IMR-90 (cell line): ENCODE measurements at regions not wholly inside any gene's neighbourhood (a gene's known extent, or its start where the extent isn't known, plus 50 kb on each side); places are given as distances from the start of the nearest gene placed in this dataset.

Experiments
- ATAC-seq: fragments of 200-7000 bp; cut with Tn5 transposase; 2 replicates; pipeline ENCODE4 v1.9.1; 2020; ENCODE audit warnings: low read depth, mild to moderate bottlenecking, moderate library complexity
- BruUV-seq: library from RNA; stranded (reverse); fragments of 400-500 nt; replicated peaks from 2 replicates; lab custom pipeline; 2021; lab: Mats Ljungman, UMichigan
- CTCF ChIA-PET: fragments of 300-600 bp; formaldehyde crosslinking; extraction: SDS; loops from one replicate; lab custom pipeline; 2021; ENCODE audit warnings: antibody characterized with exemption; lab: Yijun Ruan, JAX
- POLR2A ChIA-PET: fragments of 300-600 bp; sonication (Branson Sonifier 250); formaldehyde crosslinking; loops from one replicate; lab custom pipeline; 2022; ENCODE audit warnings: antibody characterized with exemption; ENCODE audit not compliant: unreplicated experiment; lab: Charles Lee
- DNase-seq: peaks from one replicate; pipeline ENCODE4 v3.0.0; 2013
- H2AFZ ChIP-seq: replicated peaks from 2 replicates; pipeline ENCODE3; 2013; ENCODE audit warnings: low read length, mild to moderate bottlenecking; ENCODE audit not compliant: poor library complexity
- H2AK5ac ChIP-seq: 2 replicates; pipeline ENCODE4 v1.6.1; 2013; ENCODE audit warnings: low read depth, low read length, inconsistent platforms
- H2AK9ac ChIP-seq: replicated peaks from 2 replicates; pipeline ENCODE3; 2013; ENCODE audit warnings: mild to moderate bottlenecking, low read depth, low read length, moderate library complexity; ENCODE audit not compliant: poor library complexity
- H2BK120ac ChIP-seq: 2 replicates; pipeline ENCODE4 v1.6.1; 2013; ENCODE audit warnings: low read depth, low read length, inconsistent platforms
- H2BK15ac ChIP-seq: 3 replicates; pipeline ENCODE4 v1.6.1; 2013; ENCODE audit warnings: low read depth, low read length, inconsistent platforms
- H2BK20ac ChIP-seq: 2 replicates; pipeline ENCODE4 v1.6.1; 2013; ENCODE audit warnings: low read depth, mild to moderate bottlenecking, inconsistent platforms, low read length, moderate library complexity
- H2BK5ac ChIP-seq: 2 replicates; pipeline ENCODE4 v1.6.1; 2013; ENCODE audit warnings: mild to moderate bottlenecking, low read depth, low read length, inconsistent platforms; ENCODE audit not compliant: poor library complexity, severe bottlenecking
- H3K14ac ChIP-seq: replicated peaks from 2 replicates; pipeline ENCODE4 v1.6.1; 2013; ENCODE audit warnings: low read depth, low read length, inconsistent platforms
- H3K18ac ChIP-seq: 2 replicates; pipeline ENCODE4 v1.6.1; 2013; ENCODE audit warnings: low read depth, low read length, control low read depth
- H3K23ac ChIP-seq: 2 replicates; pipeline ENCODE4 v1.6.1; 2013; ENCODE audit warnings: low read depth, low read length, inconsistent platforms
- H3K27ac ChIP-seq: 2 replicates; pipeline ENCODE4 v1.5.1; 2013; ENCODE audit warnings: mild to moderate bottlenecking, control low read depth, low read length; ENCODE audit not compliant: insufficient read depth
- H3K27me3 ChIP-seq: 2 replicates; pipeline ENCODE4 v1.6.1; 2013; ENCODE audit warnings: low read length; ENCODE audit not compliant: control insufficient read depth, insufficient read depth
- H3K36me3 ChIP-seq: 2 replicates; pipeline ENCODE4 v1.6.1; 2013; ENCODE audit warnings: low read length, mixed read lengths; ENCODE audit not compliant: control insufficient read depth, insufficient read depth
- H3K4ac ChIP-seq: 2 replicates; pipeline ENCODE4 v1.6.1; 2013; ENCODE audit warnings: low read depth, low read length, inconsistent platforms
- H3K4me1 ChIP-seq: 2 replicates; pipeline ENCODE4 v1.6.1; 2013; ENCODE audit warnings: low read length, mixed read lengths; ENCODE audit not compliant: control insufficient read depth, insufficient read depth
- H3K4me2 ChIP-seq: 2 replicates; pipeline ENCODE4 v1.6.1; 2013; ENCODE audit warnings: low read depth, mild to moderate bottlenecking, control low read depth, low read length, moderate library complexity
- H3K4me3 ChIP-seq: 2 replicates; pipeline ENCODE4 v1.5.1; 2013; ENCODE audit warnings: low read depth, mild to moderate bottlenecking, control low read depth, low read length, moderate library complexity; ENCODE audit not compliant: insufficient read depth
- H3K56ac ChIP-seq: 2 replicates; pipeline ENCODE4 v1.6.1; 2013; ENCODE audit warnings: low read length, inconsistent platforms; ENCODE audit not compliant: insufficient read depth; ENCODE audit errors: extremely low read depth
- H3K79me1 ChIP-seq, 2 experiments: 2 replicates each; pipeline ENCODE4 v1.6.1; 2013; ENCODE audit warnings: low read length in 2 of 2, inconsistent platforms in 1 of 2, low read depth in 1 of 2
- H3K9ac ChIP-seq: 2 replicates; pipeline ENCODE4 v1.6.1; 2013; ENCODE audit warnings: low read depth, low read length, control low read depth
- H3K9me1 ChIP-seq: 2 replicates; pipeline ENCODE4 v1.6.1; 2013; ENCODE audit warnings: low read length, inconsistent platforms; ENCODE audit not compliant: insufficient read depth
- H3K9me3 ChIP-seq: 2 replicates; pipeline ENCODE4 v1.6.1; 2013; ENCODE audit warnings: low read length; ENCODE audit not compliant: control insufficient read depth, insufficient read depth
- H4K20me1 ChIP-seq: 2 replicates; pipeline ENCODE4 v1.6.1; 2013; ENCODE audit warnings: low read length, inconsistent platforms; ENCODE audit not compliant: insufficient read depth
- H4K5ac ChIP-seq: 2 replicates; pipeline ENCODE4 v1.6.1; 2013; ENCODE audit warnings: mild to moderate bottlenecking, low read depth, low read length, control low read depth
- H4K8ac ChIP-seq, 2 experiments: 2 replicates each; pipeline ENCODE4 v1.6.1; 2013; ENCODE audit warnings: low read depth in 2 of 2, low read length in 2 of 2, control low read depth in 1 of 2, inconsistent platforms in 1 of 2
- H4K91ac ChIP-seq: 2 replicates; pipeline ENCODE4 v1.6.1; 2013; ENCODE audit warnings: low read depth, low read length, inconsistent platforms; ENCODE audit not compliant: insufficient read depth
- BHLHE40 ChIP-seq: fragments of 150-350 bp; IDR thresholded peaks from 2 replicates; pipeline ENCODE4 v1.6.1; 2016; ENCODE audit warnings: mild to moderate bottlenecking, low read depth, low read length
- CEBPB ChIP-seq: IDR thresholded peaks from 2 replicates; pipeline ENCODE4 v1.6.1; 2012; ENCODE audit warnings: low read depth, low read length, improper control_type of control experiment
- CHD1 ChIP-seq: IDR thresholded peaks from 2 replicates; pipeline ENCODE4 v1.6.1; 2012; ENCODE audit warnings: low read depth, low read length, improper control_type of control experiment
- CTCF ChIP-seq: conservative IDR thresholded peaks from 2 replicates; pipeline ENCODE4 v1.5.1; 2012; ENCODE audit warnings: mild to moderate bottlenecking, low read depth, low read length, improper control_type of control experiment
- ELK1 ChIP-seq: fragments of 150-350 bp; IDR thresholded peaks from 2 replicates; pipeline ENCODE4 v1.6.1; 2016; ENCODE audit warnings: low read depth, mild to moderate bottlenecking, low read length, moderate library complexity, borderline replicate concordance
- FOS ChIP-seq: fragments of 150-350 bp; IDR thresholded peaks from 2 replicates; pipeline ENCODE4 v1.6.1; 2016; ENCODE audit warnings: low read depth, low read length
- MAFK ChIP-seq: IDR thresholded peaks from 2 replicates; pipeline ENCODE4 v1.6.1; 2012; ENCODE audit warnings: low read depth, low read length, improper control_type of control experiment
- MAZ ChIP-seq: IDR thresholded peaks from 2 replicates; pipeline ENCODE4 v1.6.1; 2012; ENCODE audit warnings: low read depth, mild to moderate bottlenecking, low read length, improper control_type of control experiment, moderate library complexity, borderline replicate concordance
- MXI1 ChIP-seq: IDR thresholded peaks from 2 replicates; pipeline ENCODE4 v1.6.1; 2012; ENCODE audit warnings: low read depth, mild to moderate bottlenecking, low read length, moderate library complexity, borderline replicate concordance
- NFE2L2 ChIP-seq: fragments of 150-350 bp; IDR thresholded peaks from 2 replicates; pipeline ENCODE4 v1.6.1; 2016; ENCODE audit warnings: low read depth, mild to moderate bottlenecking, low read length
- POLR2A ChIP-seq: IDR thresholded peaks from 2 replicates; pipeline ENCODE4 v1.6.1; 2012; ENCODE audit warnings: mild to moderate bottlenecking, low read depth, low read length
- RAD21 ChIP-seq: IDR thresholded peaks from 2 replicates; pipeline ENCODE4 v1.6.1; 2012; ENCODE audit warnings: low read length, improper control_type of control experiment
- RCOR1 ChIP-seq: IDR thresholded peaks from 2 replicates; pipeline ENCODE4 v1.6.1; 2012; ENCODE audit warnings: mild to moderate bottlenecking, low read length, improper control_type of control experiment; ENCODE audit not compliant: insufficient replicate concordance
- RFX5 ChIP-seq: IDR thresholded peaks from 2 replicates; pipeline ENCODE4 v1.8.0; 2012; ENCODE audit warnings: low read depth, mild to moderate bottlenecking, low read length, moderate library complexity
- SMC3 ChIP-seq: fragments of 150-350 bp; IDR thresholded peaks from 2 replicates; pipeline ENCODE4 v1.6.1; 2016; ENCODE audit warnings: low read depth, mild to moderate bottlenecking, antibody characterized with exemption, low read length, moderate library complexity
- WGBS, 2 experiments: methylation state at CpG; one replicate each; pipeline versions ENCODE4 v1.1.5 to v1.1.7; 2013; ENCODE audit warnings: missing lambda C conversion rate in 2 of 2; ENCODE audit not compliant: insufficient read length in 1 of 2; ENCODE audit errors: extremely low coverage in 2 of 2; 5-methylcytosine and 5-hydroxymethylcytosine counted together
- dilution Hi-C: fragments of 300-500 bp; cut with HindIII; formaldehyde crosslinking; loops from one replicate; pipeline ENCODE4 v1.14.3; 2018; ENCODE audit warnings: low sequenced_read_pairs; ENCODE audit not compliant: unreplicated experiment
- in situ Hi-C: fragments of 300-500 bp; cut with MboI; formaldehyde crosslinking; loops from 3 replicates; pipeline ENCODE4 v1.14.3; 2019; ENCODE audit warnings: low sequenced_read_pairs, inconsistent platforms, mixed read lengths
- intact Hi-C: fragments of 100-400 bp; cut with micrococcal nuclease; formaldehyde crosslinking; loops from 2 replicates; pipeline ENCODE4 v1.10.0; 2022
- TF ChIP-seq, protein P1 (sequence below): fragments of 150-350 bp; IDR thresholded peaks from 2 replicates; pipeline ENCODE4 v1.6.1; 2017; ENCODE audit warnings: mild to moderate bottlenecking, antibody characterized with exemption, low read length, low read depth

- Histone ChIP-seq H3K36me3 (no peaks in the 10 kb centered on the region), H3K9me1 (0 out of 2 replicates have a peak, but pooled peaks cover 2% of the 10 kb centered on the region), H3K4me3 (no peak overlapping the region), H3K4ac (peak overlapping the region; percentile 55; the same call in 1 of the 2 replicates), H4K91ac (peak overlapping the region; percentile 12; the same call in 1 of the 2 replicates), H2AFZ (no peak overlapping the region), H3K4me2 (peak overlapping the region; percentile 10; the same call in 1 of the 2 replicates), H4K20me1 (no peaks in the 10 kb centered on the region), H3K4me1 (no peaks in the 10 kb centered on the region), H2BK120ac (peak overlapping the region; percentile 59), H3K27ac (no peak overlapping the region), H2BK20ac (peak overlapping the region; percentile 77; the same call in 1 of the 2 replicates), H2BK15ac (peak overlapping the region; percentile 5; the same call in 1 of the 3 replicates), H3K27me3 (no peaks in the 10 kb centered on the region), H2AK9ac (no peak overlapping the region), H3K18ac (peak overlapping the region; percentile 76; the same call in 1 of the 2 replicates), H2BK5ac (peak overlapping the region; percentile 56), H3K9ac (no peak overlapping the region), H3K9me3 (no peaks in the 10 kb centered on the region), H3K56ac (no peak overlapping the region), H4K5ac (peak overlapping the region; percentile 12; the same call in 1 of the 2 replicates), H4K8ac (peak overlapping the region in 1 of 2 experiments; percentile 84; a peak in 2 of 4 replicates), H3K79me1 (no peaks in the 10 kb centered on the region; a peak in 1 of 4 replicates), H3K23ac (peak overlapping the region; percentile 18; the same call in 1 of the 2 replicates), H3K14ac (peak overlapping the region; percentile 61), H2AK5ac (no peak overlapping the region)
- ChIA-PET POLR2A (no interaction called here), CTCF (no interaction called here)
- TF ChIP-seq CEBPB: no peak
- no peak for TF ChIP-seq ELK1
- no peak for TF ChIP-seq MAZ
- TF ChIP-seq, protein P1, sequence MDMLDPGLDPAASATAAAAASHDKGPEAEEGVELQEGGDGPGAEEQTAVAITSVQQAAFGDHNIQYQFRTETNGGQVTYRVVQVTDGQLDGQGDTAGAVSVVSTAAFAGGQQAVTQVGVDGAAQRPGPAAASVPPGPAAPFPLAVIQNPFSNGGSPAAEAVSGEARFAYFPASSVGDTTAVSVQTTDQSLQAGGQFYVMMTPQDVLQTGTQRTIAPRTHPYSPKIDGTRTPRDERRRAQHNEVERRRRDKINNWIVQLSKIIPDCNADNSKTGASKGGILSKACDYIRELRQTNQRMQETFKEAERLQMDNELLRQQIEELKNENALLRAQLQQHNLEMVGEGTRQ: no peak
- TF ChIP-seq MAFK: no peak
- TF ChIP-seq BHLHE40: no peak
- TF ChIP-seq CTCF: no peak
- TF ChIP-seq FOS: no peak
- TF ChIP-seq POLR2A: no peak
- TF ChIP-seq RCOR1: no peak
- no peak for TF ChIP-seq RAD21
- TF ChIP-seq CHD1: no peak
- no peak for TF ChIP-seq NFE2L2
- TF ChIP-seq RFX5: no peak
- no peak for TF ChIP-seq SMC3
- TF ChIP-seq MXI1: no peak
- DNase-seq: no peak
- no peak for ATAC-seq
- no CpG with 5 or more reads among the region's 3 CpGs for WGBS, 2 experiments
- dilution Hi-C loops (no loop called here), in situ Hi-C loops (no loop called here), intact Hi-C loops (no loop called here)
- no TSS peak for BruUV-seq
These were observed 285.9 kb upstream of the ARSJ start for GRCh38 chr4:114265342-114265741.
